SK-N-SH treated with all-trans-retinoic acid at 6 μM for 48 hours (cell line): ENCODE measurements at regions not wholly inside any gene's neighbourhood (a gene's known extent, or its start where the extent isn't known, plus 50 kb on each side); places are given as distances from the start of the nearest gene placed in this dataset.

Experiments
- ATAC-seq: fragments of 200-7000 bp; cut with Tn5 transposase; 3 replicates; pipeline ENCODE4 v1.9.1; 2020; ENCODE audit warnings: mild to moderate bottlenecking, moderate library complexity
- BACH2 ChIP-seq: fragments of 250-450 bp; sonication (Bioruptor Pico); IDR thresholded peaks from 2 replicates; pipeline ENCODE4 v1.9.0; 2021; ENCODE audit warnings: mild to moderate bottlenecking, borderline replicate concordance
- CSDC2 ChIP-seq: fragments of 250-450 bp; sonication (Bioruptor Pico); IDR thresholded peaks from 2 replicates; pipeline ENCODE4 v1.5.0; 2020; ENCODE audit warnings: mild to moderate bottlenecking, moderate library complexity
- ESRRG ChIP-seq: fragments of 250-450 bp; sonication (Bioruptor Pico); IDR thresholded peaks from 2 replicates; pipeline ENCODE4 v1.6.1; 2021; ENCODE audit warnings: mild to moderate bottlenecking
- GLIS3 ChIP-seq: fragments of 250-450 bp; sonication (Bioruptor Pico); IDR thresholded peaks from 2 replicates; pipeline ENCODE4 v1.5.0; 2020; ENCODE audit warnings: mild to moderate bottlenecking, moderate library complexity
- OSR1 ChIP-seq: fragments of 250-450 bp; sonication (Bioruptor Pico); IDR thresholded peaks from 2 replicates; pipeline ENCODE4 v1.8.0; 2022; ENCODE audit warnings: moderate library complexity, mild to moderate bottlenecking, inconsistent platforms
- PATZ1 ChIP-seq: fragments of 250-450 bp; sonication (Bioruptor Pico); IDR thresholded peaks from 2 replicates; pipeline ENCODE4 v1.8.0; 2020; ENCODE audit warnings: mild to moderate bottlenecking, moderate library complexity, borderline replicate concordance
- PPARA ChIP-seq: fragments of 250-450 bp; sonication (Bioruptor Pico); IDR thresholded peaks from 2 replicates; pipeline ENCODE4 v1.5.0; 2020; ENCODE audit warnings: mild to moderate bottlenecking, borderline replicate concordance
- RARB ChIP-seq: fragments of 250-450 bp; sonication (Bioruptor Pico); IDR thresholded peaks from 2 replicates; pipeline ENCODE4 v1.8.0; 2021; ENCODE audit warnings: mild to moderate bottlenecking, moderate library complexity
- SNAI2 ChIP-seq: fragments of 250-450 bp; sonication (Bioruptor Pico); IDR thresholded peaks from 2 replicates; pipeline ENCODE4 v1.5.0; 2020; ENCODE audit warnings: mild to moderate bottlenecking, moderate library complexity
- TCF4 ChIP-seq: fragments of 250-450 bp; sonication (Bioruptor Pico); IDR thresholded peaks from 2 replicates; pipeline ENCODE4 v1.8.0; 2021; ENCODE audit warnings: mild to moderate bottlenecking, moderate library complexity, borderline replicate concordance
- TOX ChIP-seq: fragments of 250-450 bp; sonication (Bioruptor Pico); IDR thresholded peaks from 2 replicates; pipeline ENCODE4 v1.8.0; 2021; ENCODE audit warnings: mild to moderate bottlenecking, moderate library complexity, borderline replicate concordance
- TSHZ2 ChIP-seq: fragments of 250-450 bp; sonication (Bioruptor Pico); IDR thresholded peaks from 2 replicates; pipeline ENCODE4 v1.5.0; 2020; ENCODE audit warnings: mild to moderate bottlenecking, moderate library complexity
- ZC3H10 ChIP-seq: fragments of 250-450 bp; sonication (Bioruptor Pico); IDR thresholded peaks from 2 replicates; pipeline ENCODE4 v1.5.1; 2021; ENCODE audit warnings: mild to moderate bottlenecking, moderate library complexity
- ZFP3 ChIP-seq: fragments of 250-450 bp; sonication (Bioruptor Pico); IDR thresholded peaks from 2 replicates; pipeline ENCODE4 v1.5.0; 2020; ENCODE audit warnings: mild to moderate bottlenecking, moderate library complexity
- ZFP30 ChIP-seq: fragments of 450-650 bp; formaldehyde crosslinking; IDR thresholded peaks from 2 replicates; pipeline ENCODE4 v1.5.0; 2022; ENCODE audit warnings: mild to moderate bottlenecking, moderate library complexity
- ZNF565 ChIP-seq: fragments of 450-650 bp; formaldehyde crosslinking; conservative IDR thresholded peaks from 2 replicates; pipeline ENCODE4 v1.5.0; 2020; ENCODE audit warnings: low read depth, mild to moderate bottlenecking, moderate library complexity
- TF ChIP-seq, protein P1 (sequence below): fragments of 250-450 bp; sonication (Bioruptor Pico); IDR thresholded peaks from 2 replicates; pipeline ENCODE4 v1.5.1; 2020; ENCODE audit warnings: low read depth, mild to moderate bottlenecking, moderate library complexity
- TF ChIP-seq, protein P2 (sequence below): fragments of 250-450 bp; sonication (Bioruptor Pico); IDR thresholded peaks from 2 replicates; pipeline ENCODE4 v1.8.0; 2021; ENCODE audit warnings: low read depth, mild to moderate bottlenecking, moderate library complexity, borderline replicate concordance
- TF ChIP-seq, protein P3 (sequence below): fragments of 250-450 bp; sonication (Bioruptor Pico); IDR thresholded peaks from 2 replicates; pipeline ENCODE4 v1.5.1; 2021; ENCODE audit warnings: mild to moderate bottlenecking, moderate library complexity

DNA sequence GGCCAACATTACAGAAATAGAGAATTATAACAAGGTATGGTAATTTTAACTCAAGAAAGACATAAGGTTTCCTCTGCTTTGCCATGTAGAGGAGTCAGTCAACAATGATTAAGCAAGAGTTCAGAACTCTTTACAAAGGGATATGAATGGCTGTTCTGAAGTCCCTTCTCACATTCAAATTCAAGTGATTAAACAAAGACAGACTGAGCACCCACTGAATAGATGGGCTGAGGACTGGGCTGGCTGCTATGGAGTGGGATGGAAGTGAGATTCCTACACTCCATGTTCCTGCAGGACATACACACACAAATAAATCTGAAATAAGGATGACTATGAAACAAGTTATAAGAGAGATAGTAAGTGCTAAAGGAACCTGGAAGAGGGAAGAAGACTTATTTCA lies 199.0 kb upstream of the GRIP1 start:
- no peak for ATAC-seq
- no peak for TF ChIP-seq PPARA (CRISPR knock-in tag)
- TF ChIP-seq ZFP30 (CRISPR knock-in tag), result no peak
- TF ChIP-seq, protein P1, sequence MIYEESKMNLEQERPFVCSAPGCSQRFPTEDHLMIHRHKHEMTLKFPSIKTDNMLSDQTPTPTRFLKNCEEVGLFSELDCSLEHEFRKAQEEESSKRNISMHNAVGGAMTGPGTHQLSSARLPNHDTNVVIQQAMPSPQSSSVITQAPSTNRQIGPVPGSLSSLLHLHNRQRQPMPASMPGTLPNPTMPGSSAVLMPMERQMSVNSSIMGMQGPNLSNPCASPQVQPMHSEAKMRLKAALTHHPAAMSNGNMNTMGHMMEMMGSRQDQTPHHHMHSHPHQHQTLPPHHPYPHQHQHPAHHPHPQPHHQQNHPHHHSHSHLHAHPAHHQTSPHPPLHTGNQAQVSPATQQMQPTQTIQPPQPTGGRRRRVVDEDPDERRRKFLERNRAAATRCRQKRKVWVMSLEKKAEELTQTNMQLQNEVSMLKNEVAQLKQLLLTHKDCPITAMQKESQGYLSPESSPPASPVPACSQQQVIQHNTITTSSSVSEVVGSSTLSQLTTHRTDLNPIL (CRISPR knock-in tag), result no peak
- no peak for TF ChIP-seq TSHZ2 (CRISPR knock-in tag)
- no peak for TF ChIP-seq CSDC2 (CRISPR knock-in tag)
- no peak for TF ChIP-seq PATZ1 (CRISPR knock-in tag)
- TF ChIP-seq RARB (CRISPR knock-in tag), result no peak
- no peak for TF ChIP-seq ZC3H10 (CRISPR knock-in tag)
- TF ChIP-seq TCF4 (CRISPR knock-in tag), result no peak
- no peak for TF ChIP-seq BACH2 (CRISPR knock-in tag)
- TF ChIP-seq, protein P2, sequence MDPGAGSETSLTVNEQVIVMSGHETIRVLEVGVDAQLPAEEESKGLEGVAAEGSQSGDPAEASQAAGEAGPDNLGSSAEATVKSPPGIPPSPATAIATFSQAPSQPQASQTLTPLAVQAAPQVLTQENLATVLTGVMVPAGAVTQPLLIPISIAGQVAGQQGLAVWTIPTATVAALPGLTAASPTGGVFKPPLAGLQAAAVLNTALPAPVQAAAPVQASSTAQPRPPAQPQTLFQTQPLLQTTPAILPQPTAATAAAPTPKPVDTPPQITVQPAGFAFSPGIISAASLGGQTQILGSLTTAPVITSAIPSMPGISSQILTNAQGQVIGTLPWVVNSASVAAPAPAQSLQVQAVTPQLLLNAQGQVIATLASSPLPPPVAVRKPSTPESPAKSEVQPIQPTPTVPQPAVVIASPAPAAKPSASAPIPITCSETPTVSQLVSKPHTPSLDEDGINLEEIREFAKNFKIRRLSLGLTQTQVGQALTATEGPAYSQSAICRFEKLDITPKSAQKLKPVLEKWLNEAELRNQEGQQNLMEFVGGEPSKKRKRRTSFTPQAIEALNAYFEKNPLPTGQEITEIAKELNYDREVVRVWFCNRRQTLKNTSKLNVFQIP (CRISPR knock-in tag), result no peak
- no peak for TF ChIP-seq GLIS3 (CRISPR knock-in tag)
- no peak for TF ChIP-seq ZFP3
- TF ChIP-seq ESRRG, result no peak
- TF ChIP-seq, all 23 proteins: peak for 0

- ATAC-seq, result no peak
- TF ChIP-seq, protein P3, sequence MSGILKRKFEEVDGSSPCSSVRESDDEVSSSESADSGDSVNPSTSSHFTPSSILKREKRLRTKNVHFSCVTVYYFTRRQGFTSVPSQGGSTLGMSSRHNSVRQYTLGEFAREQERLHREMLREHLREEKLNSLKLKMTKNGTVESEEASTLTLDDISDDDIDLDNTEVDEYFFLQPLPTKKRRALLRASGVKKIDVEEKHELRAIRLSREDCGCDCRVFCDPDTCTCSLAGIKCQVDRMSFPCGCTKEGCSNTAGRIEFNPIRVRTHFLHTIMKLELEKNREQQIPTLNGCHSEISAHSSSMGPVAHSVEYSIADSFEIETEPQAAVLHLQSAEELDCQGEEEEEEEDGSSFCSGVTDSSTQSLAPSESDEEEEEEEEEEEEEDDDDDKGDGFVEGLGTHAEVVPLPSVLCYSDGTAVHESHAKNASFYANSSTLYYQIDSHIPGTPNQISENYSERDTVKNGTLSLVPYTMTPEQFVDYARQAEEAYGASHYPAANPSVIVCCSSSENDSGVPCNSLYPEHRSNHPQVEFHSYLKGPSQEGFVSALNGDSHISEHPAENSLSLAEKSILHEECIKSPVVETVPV (CRISPR knock-in tag), result no peak
- no peak for TF ChIP-seq SNAI2 (CRISPR knock-in tag)
Observed at GRCh38 chr12:66879409-66879808, 200.5 kb upstream of the GRIP1 start.

GRCh38 chr12:66881386-66881785 lies 202.5 kb upstream of the GRIP1 start:
- TF ChIP-seq, protein P3 (CRISPR knock-in tag), result no peak
- TF ChIP-seq ZNF565 (no peak), TOX (CRISPR knock-in tag) (no peak), ZFP30 (CRISPR knock-in tag) (no peak), OSR1 (CRISPR knock-in tag) (no peak), RARB (CRISPR knock-in tag) (no peak), PATZ1 (CRISPR knock-in tag) (no peak), SNAI2 (CRISPR knock-in tag) (no peak)
- TF ChIP-seq, protein P1 (CRISPR knock-in tag), result no peak
- TF ChIP-seq, all 23 proteins: peak for 0
- no peak for ATAC-seq
